H9 (cell line): ENCODE measurements at regions not wholly inside any gene's neighbourhood (a gene's known extent, or its start where the extent isn't known, plus 50 kb on each side); places are given as distances from the start of the nearest gene placed in this dataset.

ENCODE experiments used
- DNase-seq: peaks from one replicate; pipeline ENCODE4 v3.0.0-alpha.2; 2017
- H2AFZ ChIP-seq: one replicate; pipeline ENCODE4 v1.6.1; 2013; ENCODE audit warnings: mild to moderate bottlenecking, low read length, control low read depth, moderate library complexity
- H2AK5ac ChIP-seq: 2 replicates; pipeline ENCODE4 v1.6.1; 2013; ENCODE audit warnings: low read length, control low read depth, mixed read lengths; ENCODE audit not compliant: insufficient read length
- H2BK120ac ChIP-seq: one replicate; pipeline ENCODE4 v1.6.1; 2013; ENCODE audit warnings: low read depth, mild to moderate bottlenecking, low read length, control low read depth, inconsistent platforms; ENCODE audit not compliant: poor library complexity, severe bottlenecking
- H2BK12ac ChIP-seq: 2 replicates; pipeline ENCODE4 v1.6.1; 2013; ENCODE audit warnings: low read length, control low read depth, mixed read lengths, low read depth; ENCODE audit not compliant: insufficient read length
- H2BK15ac ChIP-seq: 2 replicates; pipeline ENCODE4 v1.6.1; 2013; ENCODE audit warnings: low read depth, low read length, control low read depth
- H2BK20ac ChIP-seq: one replicate; pipeline ENCODE4 v1.6.1; 2013; ENCODE audit warnings: low read depth, mild to moderate bottlenecking, low read length, control low read depth, inconsistent platforms; ENCODE audit not compliant: poor library complexity, severe bottlenecking
- H2BK5ac ChIP-seq: 2 replicates; pipeline ENCODE4 v1.6.1; 2013; ENCODE audit warnings: low read length, control low read depth, mixed read lengths; ENCODE audit not compliant: insufficient read length
- H3K14ac ChIP-seq: 2 replicates; pipeline ENCODE4 v1.6.1; 2013; ENCODE audit warnings: low read length, control low read depth; ENCODE audit not compliant: insufficient read depth
- H3K18ac ChIP-seq: 2 replicates; pipeline ENCODE4 v1.6.1; 2013; ENCODE audit warnings: low read depth, mild to moderate bottlenecking, mixed read lengths, low read length, control low read depth; ENCODE audit not compliant: insufficient read length
- H3K23ac ChIP-seq: 2 replicates; pipeline ENCODE4 v1.6.1; 2013; ENCODE audit warnings: low read length, control low read depth, mixed read lengths, low read depth; ENCODE audit not compliant: insufficient read length
- H3K23me2 ChIP-seq: 2 replicates; pipeline ENCODE4 v1.6.1; 2013; ENCODE audit warnings: low read depth, mild to moderate bottlenecking, mixed read lengths, low read length, control low read depth; ENCODE audit not compliant: insufficient read length, poor library complexity, severe bottlenecking
- H3K27ac ChIP-seq: 2 replicates; pipeline ENCODE4 v1.5.1; 2013; ENCODE audit warnings: low read length, control low read depth, mixed read lengths, low read depth; ENCODE audit not compliant: insufficient read length
- H3K27me3 ChIP-seq: 2 replicates; pipeline ENCODE4 v1.6.1; 2013; ENCODE audit warnings: low read length, control low read depth, inconsistent platforms; ENCODE audit not compliant: insufficient read depth
- H3K4ac ChIP-seq: 2 replicates; pipeline ENCODE4 v1.6.1; 2013; ENCODE audit warnings: low read depth, mild to moderate bottlenecking, control low read depth, inconsistent platforms, low read length, moderate library complexity
- H3K4me1 ChIP-seq: 2 replicates; pipeline ENCODE4 v1.6.1; 2013; ENCODE audit warnings: low read length, control low read depth, inconsistent platforms; ENCODE audit not compliant: insufficient read depth
- H3K4me2 ChIP-seq: 2 replicates; pipeline ENCODE4 v1.6.1; 2013; ENCODE audit warnings: low read length, control low read depth, mixed read lengths; ENCODE audit not compliant: insufficient read length, insufficient read depth
- H3K56ac ChIP-seq: 2 replicates; pipeline ENCODE4 v1.6.1; 2013; ENCODE audit warnings: low read depth, mild to moderate bottlenecking, mixed read lengths, low read length, control low read depth; ENCODE audit not compliant: insufficient read length
- H3K79me1 ChIP-seq: 2 replicates; pipeline ENCODE4 v1.6.1; 2013; ENCODE audit warnings: low read depth, mild to moderate bottlenecking, moderate library complexity, low read length, control low read depth, inconsistent platforms; ENCODE audit not compliant: insufficient read depth, poor library complexity, severe bottlenecking
- H3K79me2 ChIP-seq: 2 replicates; pipeline ENCODE4 v1.6.1; 2013; ENCODE audit warnings: low read length, control low read depth, inconsistent platforms; ENCODE audit not compliant: insufficient read depth
- H3K9ac ChIP-seq: 2 replicates; pipeline ENCODE4 v1.6.1; 2013; ENCODE audit warnings: low read length, control low read depth, mixed read lengths; ENCODE audit not compliant: insufficient read length; ENCODE audit errors: extremely low read depth
- H3K9me3 ChIP-seq: one replicate; pipeline ENCODE4 v1.6.1; 2013; ENCODE audit warnings: low read depth, low read length, inconsistent platforms; ENCODE audit not compliant: control insufficient read depth
- H3T11ph ChIP-seq: one replicate; pipeline ENCODE4 v1.6.1; 2013; ENCODE audit warnings: mild to moderate bottlenecking, low read length, control low read depth, inconsistent platforms
- H4K20me1 ChIP-seq: one replicate; pipeline ENCODE4 v1.6.1; 2013; ENCODE audit not compliant: control insufficient read depth, insufficient read length, insufficient read depth
- H4K5ac ChIP-seq: 2 replicates; pipeline ENCODE4 v1.6.1; 2013; ENCODE audit warnings: low read depth, mild to moderate bottlenecking, mixed read lengths, low read length, control low read depth; ENCODE audit not compliant: insufficient read length
- H4K8ac ChIP-seq: replicated peaks from 2 replicates; pipeline ENCODE4 v1.6.1; 2013; ENCODE audit warnings: low read length, control low read depth, mixed read lengths, low read depth; ENCODE audit not compliant: insufficient read length
- H4K91ac ChIP-seq: 2 replicates; pipeline ENCODE4 v1.6.1; 2013; ENCODE audit warnings: low read depth, mild to moderate bottlenecking, moderate library complexity, mixed read lengths, low read length, control low read depth; ENCODE audit not compliant: insufficient read length
- H3K27ac Mint-ChIP-seq, 3 experiments: 2 replicates in 2 of 3; 3 replicates in 1 of 3; pipeline ENCODE4 v1.8.0; 2020 to 2021; ENCODE audit warnings: mixed read lengths in 3 of 3, mild to moderate bottlenecking in 1 of 3, moderate library complexity in 1 of 3
- H3K27me3 Mint-ChIP-seq: 2 replicates; pipeline ENCODE4 v1.8.0; 2021; ENCODE audit warnings: low read depth, mild to moderate bottlenecking, moderate library complexity, mixed read lengths
- H3K36me3 Mint-ChIP-seq, 3 experiments: 2 replicates in 2 of 3; 3 replicates in 1 of 3; pipeline ENCODE4 v1.8.0; 2020 to 2021; ENCODE audit warnings: low read depth in 3 of 3, mixed read lengths in 3 of 3; ENCODE audit not compliant: insufficient read depth in 1 of 3
- H3K4me1 Mint-ChIP-seq, 2 experiments: 2 replicates each; pipeline ENCODE4 v1.8.0; 2020; ENCODE audit warnings: mixed read lengths in 2 of 2
- H3K4me3 Mint-ChIP-seq, 2 experiments: 2 replicates in 1 of 2; 3 replicates in 1 of 2; pipeline ENCODE4 v1.8.0; 2020 to 2021; ENCODE audit warnings: mild to moderate bottlenecking in 2 of 2, mixed read lengths in 2 of 2, moderate library complexity in 1 of 2
- H3K9me3 Mint-ChIP-seq, 2 experiments: 2 replicates in 1 of 2; 3 replicates in 1 of 2; pipeline ENCODE4 v1.8.0; 2020; ENCODE audit warnings: mild to moderate bottlenecking in 2 of 2, mixed read lengths in 2 of 2, moderate library complexity in 1 of 2
- WGBS: extraction: QIAGEN DNeasy Blood & Tissue Kit; methylation state at CpG from one replicate; pipeline ENCODE4 v1.1.7; 2013; ENCODE audit warnings: missing lambda C conversion rate, low lambda C conversion rate, mixed read lengths; ENCODE audit not compliant: insufficient read length; ENCODE audit errors: extremely low coverage; 5-methylcytosine and 5-hydroxymethylcytosine counted together
- TF ChIP-seq, protein P1 (sequence below): fragments of 200-600 bp; sonication (generic); conservative IDR thresholded peaks from 3 replicates; pipeline ENCODE4 v1.8.0; 2021; ENCODE audit warnings: antibody characterized with exemption, mild to moderate bottlenecking

- H3K36me3 Mint-ChIP-seq = no peaks in the 10 kb centered on the region; a peak in 2 of 7 replicates
- no peak overlapping the region for H4K8ac ChIP-seq
- no peak overlapping the region for H3K4me2 ChIP-seq
- H3K9me3 Mint-ChIP-seq = peaks cover 0 to 2% of the 10 kb centered on the region in 2 experiments; a peak in 1 of 5 replicates
- peaks cover 2 to 9% of the 10 kb centered on the region in 2 experiments; a peak in 3 of 4 replicates for H3K4me1 Mint-ChIP-seq
- no peak overlapping the region for H3K18ac ChIP-seq
- H2BK15ac ChIP-seq = no peak overlapping the region
- no peaks in the 10 kb centered on the region for H3K79me1 ChIP-seq
- H4K5ac ChIP-seq = no peak overlapping the region
- no peak overlapping the region for H3K23ac ChIP-seq
- no peaks in the 10 kb centered on the region for H3K23me2 ChIP-seq
- TF ChIP-seq, protein P1, sequence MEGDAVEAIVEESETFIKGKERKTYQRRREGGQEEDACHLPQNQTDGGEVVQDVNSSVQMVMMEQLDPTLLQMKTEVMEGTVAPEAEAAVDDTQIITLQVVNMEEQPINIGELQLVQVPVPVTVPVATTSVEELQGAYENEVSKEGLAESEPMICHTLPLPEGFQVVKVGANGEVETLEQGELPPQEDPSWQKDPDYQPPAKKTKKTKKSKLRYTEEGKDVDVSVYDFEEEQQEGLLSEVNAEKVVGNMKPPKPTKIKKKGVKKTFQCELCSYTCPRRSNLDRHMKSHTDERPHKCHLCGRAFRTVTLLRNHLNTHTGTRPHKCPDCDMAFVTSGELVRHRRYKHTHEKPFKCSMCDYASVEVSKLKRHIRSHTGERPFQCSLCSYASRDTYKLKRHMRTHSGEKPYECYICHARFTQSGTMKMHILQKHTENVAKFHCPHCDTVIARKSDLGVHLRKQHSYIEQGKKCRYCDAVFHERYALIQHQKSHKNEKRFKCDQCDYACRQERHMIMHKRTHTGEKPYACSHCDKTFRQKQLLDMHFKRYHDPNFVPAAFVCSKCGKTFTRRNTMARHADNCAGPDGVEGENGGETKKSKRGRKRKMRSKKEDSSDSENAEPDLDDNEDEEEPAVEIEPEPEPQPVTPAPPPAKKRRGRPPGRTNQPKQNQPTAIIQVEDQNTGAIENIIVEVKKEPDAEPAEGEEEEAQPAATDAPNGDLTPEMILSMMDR = no peak
- H3K56ac ChIP-seq = no peak overlapping the region
- H2BK12ac ChIP-seq = no peak overlapping the region
- WGBS = no CpG with 5 or more reads among the region's 3 CpGs
- no peak overlapping the region for H2AFZ ChIP-seq
- H4K20me1 ChIP-seq = no peaks in the 10 kb centered on the region
- no peaks in the 10 kb centered on the region for H3K27me3 Mint-ChIP-seq
- no peak overlapping the region for H3K14ac ChIP-seq
- no peak overlapping the region for H2BK5ac ChIP-seq
- no peak overlapping the region for H3K27ac Mint-ChIP-seq
- H3K4me3 Mint-ChIP-seq = no peak overlapping the region
- H2BK120ac ChIP-seq = no peak overlapping the region
- no peak overlapping the region for H2BK20ac ChIP-seq
- no peaks in the 10 kb centered on the region for H3K79me2 ChIP-seq
- no peak for DNase-seq
- H3K4me1 ChIP-seq = no peaks in the 10 kb centered on the region
- no peak overlapping the region for H4K91ac ChIP-seq
- no peaks in the 10 kb centered on the region for H3K9me3 ChIP-seq
- no peak overlapping the region for H3T11ph ChIP-seq
- no peaks in the 10 kb centered on the region for H3K27me3 ChIP-seq
- H3K4ac ChIP-seq = no peak overlapping the region
- no peak overlapping the region for H2AK5ac ChIP-seq
- no peak overlapping the region for H3K27ac ChIP-seq
- no peak overlapping the region for H3K9ac ChIP-seq
These were observed 99.6 kb upstream of the TNP1 start for GRCh38 chr2:216959433-216959832.
